ENCODE measurements at regions not wholly inside any gene's neighbourhood (a gene's known extent, or its start where the extent isn't known, plus 50 kb on each side); places are given as distances from the start of the nearest gene placed in this dataset.

DNA sequence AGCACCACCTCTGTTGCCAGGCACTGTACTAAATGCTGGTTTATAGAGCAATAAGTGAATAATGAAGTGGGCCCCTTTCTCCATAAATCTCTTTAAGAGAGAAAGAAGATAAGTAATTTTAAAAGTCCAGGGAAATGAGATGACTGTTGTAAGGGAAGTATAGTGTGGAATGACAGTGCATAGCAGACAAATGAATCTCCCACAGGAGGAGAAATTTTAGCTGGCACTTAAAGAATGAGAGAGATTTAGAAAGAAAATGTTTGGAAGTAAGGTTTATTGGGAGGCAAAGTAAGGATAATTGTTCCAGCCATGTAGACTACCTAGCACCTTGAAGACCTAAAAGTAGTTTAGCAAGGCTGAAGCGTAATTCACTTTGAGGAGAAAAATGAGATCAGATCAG is 1081.1 kb upstream of the PABPC4L start:
- TF ChIP-seq POLR2AphosphoS5 (IDR thresholded peaks at IDR 0.05; ENCODE audit: borderline replicate concordance, low read depth, low read length): no peak
- no peak for TF ChIP-seq EZH2 (IDR thresholded peaks at IDR 0.05)

Data from SK-N-MC (cell line).